Activated CD4-positive, alpha-beta memory T cell treated with anti-CD3 and anti-CD28 coated beads for 36 hours (primary cell): ENCODE measurements at regions not wholly inside any gene's neighbourhood (a gene's known extent, or its start where the extent isn't known, plus 50 kb on each side); places are given as distances from the start of the nearest gene placed in this dataset.
"Not testable (repeated sequence)": the region's sequence is repeated elsewhere in the genome, so short reads cannot be mapped to it uniquely, and the experiment has no call there.

Experiments used
- CTCF ChIA-PET: fragments of 350-600 bp; sonication (Branson Sonifier 250); formaldehyde crosslinking; loops from one replicate; lab custom pipeline; 2021; ENCODE audit warnings: antibody characterized with exemption, inconsistent platforms; lab: Charles Lee
- POLR2A ChIA-PET: fragments of 350-600 bp; sonication (Branson Sonifier 250); formaldehyde crosslinking; loops from one replicate; lab custom pipeline; 2021; ENCODE audit warnings: antibody characterized with exemption; lab: Charles Lee
- DNase-seq: peaks from one replicate; pipeline ENCODE4 v3.0.0-alpha.2; 2020
- H3K27ac Mint-ChIP-seq: one replicate; pipeline ENCODE4 v1.8.0; 2021; ENCODE audit warnings: mixed read lengths
- H3K27me3 Mint-ChIP-seq: one replicate; pipeline ENCODE4 v1.8.0; 2021; ENCODE audit warnings: mixed read lengths
- H3K36me3 Mint-ChIP-seq: one replicate; pipeline ENCODE4 v1.8.0; 2021; ENCODE audit warnings: mixed read lengths
- H3K4me1 Mint-ChIP-seq: one replicate; pipeline ENCODE4 v1.8.0; 2021; ENCODE audit warnings: low read depth, mixed read lengths
- H3K4me3 Mint-ChIP-seq: one replicate; pipeline ENCODE4 v1.8.0; 2021; ENCODE audit warnings: mild to moderate bottlenecking, mixed read lengths
- H3K9me3 Mint-ChIP-seq: one replicate; pipeline ENCODE4 v1.8.0; 2021; ENCODE audit warnings: mixed read lengths
- intact Hi-C: fragments of 100-400 bp; cut with micrococcal nuclease; formaldehyde crosslinking; loops from one replicate; pipeline ENCODE4 v1.15.1; 2023

DNA sequence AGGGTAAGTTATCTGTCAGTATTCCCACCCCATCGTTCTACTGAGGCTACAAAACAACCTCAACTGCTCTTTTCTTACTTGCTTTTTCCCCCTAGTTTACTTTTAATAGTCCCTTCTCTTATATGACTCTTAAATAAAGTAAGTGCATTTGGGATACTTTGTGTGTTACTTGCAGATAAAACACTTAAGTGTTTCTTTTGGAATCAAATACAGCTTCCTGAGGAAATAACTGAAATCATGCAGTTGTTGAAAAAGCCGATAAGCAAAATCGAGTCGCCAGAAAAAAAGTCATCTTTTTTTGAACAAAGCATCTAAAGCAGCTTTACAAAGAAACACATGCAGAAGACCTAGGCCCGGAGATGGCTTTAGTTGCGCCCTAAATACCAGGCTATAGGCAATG lies 53.5 kb upstream of the EPB41L4A start:
- no peak for DNase-seq
- intact Hi-C loops = no loop called here
- H3K4me1 Mint-ChIP-seq = no peaks in the 10 kb centered on the region
- no peaks in the 10 kb centered on the region for H3K36me3 Mint-ChIP-seq
- POLR2A ChIA-PET = no interaction called here
- H3K9me3 Mint-ChIP-seq = no peaks in the 10 kb centered on the region
- no peak overlapping the region for H3K27ac Mint-ChIP-seq
- H3K27me3 Mint-ChIP-seq = peaks cover 10% of the 10 kb centered on the region
- H3K4me3 Mint-ChIP-seq = no peak overlapping the region
- CTCF ChIA-PET = no interaction called here

DNA sequence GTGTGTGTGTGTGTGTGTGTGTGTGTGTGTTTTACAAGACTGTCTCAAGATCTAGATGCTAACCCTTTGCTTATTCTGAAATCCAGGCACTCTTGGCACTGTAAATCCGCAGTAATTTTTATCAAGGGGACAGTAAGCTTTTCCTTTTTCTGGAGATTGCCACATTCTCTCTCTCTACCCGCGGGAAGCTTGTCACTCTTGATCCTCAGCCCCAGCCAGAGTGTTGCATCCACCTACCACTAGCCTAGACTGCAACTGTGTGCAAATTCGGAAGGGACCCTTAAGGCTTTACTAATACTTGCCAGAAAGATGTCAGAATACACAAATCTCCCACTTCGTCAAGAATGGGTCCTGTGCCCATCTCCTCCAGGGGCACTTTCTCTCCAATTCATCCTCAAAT lies 54.9 kb upstream of the EPB41L4A start:
- intact Hi-C loops = no loop called here
- H3K9me3 Mint-ChIP-seq = no peaks in the 10 kb centered on the region
- H3K27ac Mint-ChIP-seq = no peak overlapping the region
- peaks cover 10% of the 10 kb centered on the region for H3K27me3 Mint-ChIP-seq
- ChIA-PET POLR2A (interaction anchor here (0.7 kb wide), 1 partner anchor 17 kb away, joined by 3 read pairs; no protein-coding TSS in a partner anchor), CTCF (no interaction called here)
- no peaks in the 10 kb centered on the region for H3K36me3 Mint-ChIP-seq
- no peak overlapping the region for H3K4me3 Mint-ChIP-seq
- DNase-seq = no peak
- H3K4me1 Mint-ChIP-seq = no peaks in the 10 kb centered on the region

DNA sequence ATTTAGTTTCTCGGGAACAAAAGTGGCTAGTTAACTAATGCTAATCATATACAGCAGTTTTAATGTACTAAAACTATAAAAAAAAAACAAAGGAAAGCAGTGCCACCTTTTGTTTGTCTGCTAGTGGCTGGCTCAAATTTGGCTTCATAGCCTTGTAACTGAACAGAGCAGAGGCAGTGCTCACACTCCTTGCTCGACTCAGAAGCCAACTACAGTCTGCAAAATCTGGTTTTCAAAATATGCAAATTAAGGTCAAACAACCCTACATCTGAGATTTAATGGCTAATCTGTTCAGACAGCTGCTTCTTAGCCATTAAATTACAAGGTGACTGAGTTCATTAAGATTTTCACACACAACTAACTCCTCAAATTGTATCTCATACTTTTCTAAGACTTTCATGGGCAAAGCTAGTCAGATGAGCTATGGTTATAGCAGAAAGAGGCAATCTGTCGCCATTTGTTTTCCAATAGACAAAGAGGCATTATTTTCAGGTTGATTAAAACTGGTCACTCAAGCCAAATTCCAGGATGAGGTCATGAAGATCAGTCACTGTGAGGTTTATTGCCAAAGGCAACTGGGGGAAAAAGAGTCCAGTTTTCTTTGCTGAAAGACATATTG lies 56.8 kb upstream of the EPB41L4A start:
- H3K27ac Mint-ChIP-seq = no peak overlapping the region
- no peak overlapping the region for H3K4me3 Mint-ChIP-seq
- ChIA-PET CTCF (no interaction called here), POLR2A (no interaction called here)
- DNase-seq = no peak
- intact Hi-C loops = no loop called here
- H3K27me3 Mint-ChIP-seq = peaks cover 4% of the 10 kb centered on the region
- no peaks in the 10 kb centered on the region for H3K9me3 Mint-ChIP-seq
- no peaks in the 10 kb centered on the region for H3K4me1 Mint-ChIP-seq
- no peaks in the 10 kb centered on the region for H3K36me3 Mint-ChIP-seq

DNA sequence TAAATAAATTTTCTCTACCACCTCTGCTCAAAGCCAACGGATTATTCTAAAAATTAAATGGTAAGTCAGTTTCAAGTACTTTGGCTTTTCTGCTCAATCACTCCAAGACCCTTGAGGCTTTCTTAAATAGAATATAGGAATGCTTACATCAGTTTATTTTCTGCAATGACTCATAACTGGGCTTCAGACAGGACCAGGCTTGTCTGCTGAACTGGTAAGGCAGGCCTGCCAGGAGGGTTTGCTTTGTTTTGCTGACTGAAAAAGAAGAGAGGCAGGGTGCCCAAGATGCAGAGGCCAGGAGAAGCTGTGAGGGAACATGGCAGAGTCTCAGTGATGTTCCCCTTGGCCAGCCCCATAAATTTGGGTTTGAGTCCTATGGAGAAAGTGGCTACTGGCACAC lies 60.3 kb upstream of the EPB41L4A start:
- Mint-ChIP-seq H3K9me3 (no peaks in the 10 kb centered on the region), H3K4me3 (no peak overlapping the region), H3K27me3 (peaks cover 2% of the 10 kb centered on the region), H3K4me1 (no peaks in the 10 kb centered on the region), H3K36me3 (no peaks in the 10 kb centered on the region), H3K27ac (no peak overlapping the region)
- intact Hi-C loops = no loop called here
- DNase-seq = no peak
- CTCF ChIA-PET = no interaction called here
- POLR2A ChIA-PET = no interaction called here

DNA sequence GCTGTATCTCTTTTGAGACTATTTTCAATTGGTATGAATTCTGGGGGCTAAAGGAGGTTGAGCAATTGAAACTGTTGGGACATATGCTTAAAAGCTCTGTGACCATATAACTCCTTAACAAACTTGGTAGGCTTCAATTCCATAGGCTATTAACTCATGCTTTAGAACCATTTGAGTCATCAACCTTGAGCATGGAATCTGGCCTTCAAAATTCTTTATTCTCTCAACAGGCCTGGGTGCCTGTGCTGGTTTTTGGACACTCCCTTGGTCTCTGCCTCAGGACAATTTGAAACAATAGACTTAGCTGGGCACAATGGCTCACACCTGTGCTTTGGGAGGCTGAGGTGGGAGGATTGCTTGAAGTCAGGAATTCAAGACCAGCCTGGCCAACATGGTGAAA lies 61.4 kb upstream of the EPB41L4A start:
- intact Hi-C loops = no loop called here
- CTCF ChIA-PET = no interaction called here
- no peak overlapping the region for H3K27ac Mint-ChIP-seq

DNA sequence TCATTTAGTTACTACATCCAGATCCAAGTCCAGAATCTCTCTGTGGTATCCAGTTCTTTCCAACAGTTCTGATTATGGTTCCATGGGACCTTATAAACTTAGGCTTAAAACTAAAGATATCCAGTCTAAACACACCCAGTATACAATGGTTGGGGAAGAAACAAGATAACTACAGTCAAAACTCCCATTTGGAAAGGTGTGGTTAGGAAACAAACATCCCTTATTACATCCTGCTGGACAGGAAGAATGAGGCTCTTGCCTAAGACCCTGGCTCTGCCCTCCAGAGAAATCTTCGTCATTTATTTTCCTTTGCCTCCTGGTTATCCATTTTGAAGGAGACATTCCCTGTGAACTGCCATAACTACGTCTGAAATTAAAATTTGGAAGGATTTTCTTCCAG lies 64.6 kb upstream of the EPB41L4A start:
- ChIA-PET POLR2A (no interaction called here), CTCF (no interaction called here)
- no peak for DNase-seq
- no peaks in the 10 kb centered on the region for H3K36me3 Mint-ChIP-seq
- H3K4me1 Mint-ChIP-seq = no peaks in the 10 kb centered on the region
- peaks cover 3% of the 10 kb centered on the region for H3K27me3 Mint-ChIP-seq
- no peak overlapping the region for H3K4me3 Mint-ChIP-seq
- intact Hi-C loops = no loop called here
- H3K27ac Mint-ChIP-seq = no peak overlapping the region
- no peaks in the 10 kb centered on the region for H3K9me3 Mint-ChIP-seq

More for the DNA sequence above, 61.4 kb upstream of the EPB41L4A start:
- Mint-ChIP-seq H3K4me3 (no peak overlapping the region), H3K36me3 (no peaks in the 10 kb centered on the region), H3K27me3 (peaks cover 1% of the 10 kb centered on the region), H3K4me1 (no peaks in the 10 kb centered on the region), H3K9me3 (no peaks in the 10 kb centered on the region)
- DNase-seq = no peak
- POLR2A ChIA-PET = no interaction called here

DNA sequence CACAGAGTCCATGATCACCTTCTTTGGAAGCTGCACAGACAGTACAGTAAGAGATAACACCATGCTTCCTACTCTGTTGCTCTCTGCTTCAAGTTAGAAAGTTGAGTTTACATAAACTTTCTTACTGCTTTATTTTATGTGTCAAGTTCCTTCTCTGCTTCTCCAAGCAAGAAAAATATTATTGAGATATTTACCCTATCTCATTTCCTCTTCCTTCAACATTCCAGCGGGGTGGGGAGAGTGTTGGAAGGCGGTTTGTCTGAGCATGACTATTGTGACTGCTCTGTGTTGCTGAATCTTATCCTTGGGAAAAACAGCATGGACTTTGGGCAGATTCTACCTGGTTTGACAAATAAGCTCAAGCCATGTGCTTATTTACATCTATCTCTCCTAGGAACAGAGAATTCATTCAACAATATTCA lies 66.9 kb upstream of the EPB41L4A start:
- Mint-ChIP-seq H3K9me3 (no peaks in the 10 kb centered on the region), H3K27me3 (peaks cover 3% of the 10 kb centered on the region), H3K4me1 (no peaks in the 10 kb centered on the region), H3K4me3 (no peak overlapping the region), H3K27ac (no peak overlapping the region), H3K36me3 (no peaks in the 10 kb centered on the region)
- DNase-seq = no peak
- ChIA-PET CTCF (no interaction called here), POLR2A (no interaction called here)
- intact Hi-C loops = no loop called here

DNA sequence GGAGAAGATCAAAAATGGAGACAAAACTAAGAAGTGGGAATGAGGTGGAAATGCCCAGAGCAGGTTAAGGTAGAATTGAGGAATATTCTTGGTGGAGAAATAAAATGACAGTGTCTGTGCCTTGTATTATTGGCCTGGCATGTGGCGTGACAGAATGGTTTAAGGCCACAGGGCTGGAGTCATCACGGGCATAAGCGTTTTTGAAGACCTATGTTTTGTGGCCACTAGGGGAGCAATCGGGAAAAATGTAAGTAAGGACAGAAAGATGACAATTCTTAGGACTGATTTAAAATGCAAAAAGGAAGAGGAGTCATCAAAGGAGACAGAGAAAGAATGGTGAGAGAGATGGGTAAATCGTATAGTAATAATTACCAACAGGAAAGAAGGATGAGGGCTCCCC lies 72.2 kb upstream of the EPB41L4A start:
- ChIA-PET CTCF (interaction anchor here (0.6 to 0.7 kb wide), 3 partner anchors 42 to 474 kb away, joined by 3 read pairs; no protein-coding TSS in a partner anchor), POLR2A (no interaction called here)
- Mint-ChIP-seq H3K9me3 (no peaks in the 10 kb centered on the region), H3K36me3 (no peaks in the 10 kb centered on the region), H3K27ac (no peak overlapping the region), H3K27me3 (peaks cover 5% of the 10 kb centered on the region), H3K4me1 (no peaks in the 10 kb centered on the region), H3K4me3 (no peak overlapping the region)
- intact Hi-C loops = no loop called here
- DNase-seq = no peak

DNA sequence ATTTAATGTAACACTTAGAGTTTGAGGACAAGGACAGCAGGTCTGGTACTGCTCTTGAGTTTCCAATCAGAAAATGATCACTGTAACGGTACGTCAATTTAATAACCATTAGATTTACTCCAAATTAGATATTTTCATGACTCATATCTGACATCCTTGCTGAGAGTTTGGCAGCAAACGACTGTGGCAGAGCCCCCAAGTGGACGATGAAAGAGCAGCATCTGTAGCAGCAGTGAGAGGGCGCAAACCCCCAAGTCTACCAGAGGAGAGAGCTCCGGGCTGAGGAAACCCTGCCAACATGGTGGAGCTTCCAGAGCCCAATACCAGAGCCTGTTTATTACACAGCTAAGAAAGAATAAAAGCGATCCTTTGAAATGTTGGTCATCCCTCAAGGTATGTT lies 73.2 kb upstream of the EPB41L4A start:
- Mint-ChIP-seq H3K9me3 (no peaks in the 10 kb centered on the region), H3K36me3 (no peaks in the 10 kb centered on the region), H3K27ac (no peak overlapping the region), H3K4me1 (no peaks in the 10 kb centered on the region), H3K27me3 (peaks cover 5% of the 10 kb centered on the region), H3K4me3 (no peak overlapping the region)
- CTCF ChIA-PET = interaction anchor here (0.7 to 1.7 kb wide), 4 partner anchors 15 to 473 kb away, joined by 3 to 5 read pairs (median 4); no protein-coding TSS in a partner anchor
- POLR2A ChIA-PET = no interaction called here
- DNase-seq = peak; percentile 46
- intact Hi-C loops = no loop called here

DNA sequence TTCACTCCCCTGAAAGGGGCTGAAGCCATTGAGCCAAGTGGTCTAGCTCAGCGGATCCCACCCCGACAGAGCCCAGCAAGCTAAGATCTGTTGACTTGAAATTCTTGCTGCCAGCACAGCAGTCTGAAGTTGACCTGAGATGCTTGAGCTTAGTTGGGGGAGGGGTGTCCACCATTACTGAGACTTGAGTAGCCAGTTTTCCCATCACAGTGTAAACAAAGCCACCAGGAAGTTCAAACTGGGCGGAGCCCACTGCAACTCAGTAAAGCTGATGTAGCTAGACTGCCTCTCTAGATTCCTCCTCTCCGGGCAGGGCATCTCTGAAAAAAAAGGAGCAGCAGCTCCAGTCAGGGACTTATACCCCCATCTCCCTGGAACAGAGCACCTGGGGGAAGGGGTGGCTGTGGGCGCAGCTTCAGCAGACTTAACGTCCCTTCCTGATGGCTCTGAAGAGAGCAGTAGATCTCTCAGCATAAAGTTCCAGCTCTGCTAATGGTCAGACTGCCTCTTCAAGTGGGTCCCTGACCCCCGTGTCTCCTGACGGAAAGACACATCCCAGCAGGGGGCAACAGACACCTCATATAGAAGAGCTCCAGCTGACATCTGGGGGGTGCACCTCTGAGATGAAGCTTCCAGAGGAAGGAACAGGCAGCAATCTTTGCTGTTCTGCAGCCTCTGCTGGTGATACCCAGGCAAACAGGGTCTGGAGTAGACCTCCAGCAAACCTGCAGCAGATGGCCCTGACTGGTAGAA lies 84.8 kb upstream of the EPB41L4A start:
- H3K36me3 Mint-ChIP-seq, H3K9me3 Mint-ChIP-seq, POLR2A ChIA-PET, CTCF ChIA-PET, H3K27ac Mint-ChIP-seq, H3K4me1 Mint-ChIP-seq, H3K4me3 Mint-ChIP-seq, DNase-seq, H3K27me3 Mint-ChIP-seq, intact Hi-C loops: not testable (repeated sequence)

DNA sequence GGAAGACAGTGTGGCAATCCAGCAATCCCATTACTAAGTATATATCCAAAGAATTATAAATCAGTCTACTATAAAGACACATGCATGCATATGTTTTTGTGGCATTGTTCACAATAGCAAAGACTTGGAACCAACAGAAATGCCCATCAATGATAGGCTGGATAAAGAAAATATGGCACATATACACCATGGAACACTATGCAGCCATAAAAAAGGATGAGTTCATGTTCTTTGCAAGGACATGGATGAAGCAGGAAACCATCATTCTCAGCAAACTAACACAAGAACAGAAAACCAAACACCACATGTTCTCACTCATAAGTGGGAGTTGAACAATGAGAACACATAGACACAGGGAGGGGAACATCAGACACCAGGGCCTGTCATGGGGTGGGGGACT lies 90.0 kb upstream of the EPB41L4A start:
- H3K27me3 Mint-ChIP-seq, H3K9me3 Mint-ChIP-seq, H3K36me3 Mint-ChIP-seq, CTCF ChIA-PET, H3K27ac Mint-ChIP-seq, H3K4me1 Mint-ChIP-seq, DNase-seq, H3K4me3 Mint-ChIP-seq, POLR2A ChIA-PET, intact Hi-C loops: not testable (repeated sequence)

DNA sequence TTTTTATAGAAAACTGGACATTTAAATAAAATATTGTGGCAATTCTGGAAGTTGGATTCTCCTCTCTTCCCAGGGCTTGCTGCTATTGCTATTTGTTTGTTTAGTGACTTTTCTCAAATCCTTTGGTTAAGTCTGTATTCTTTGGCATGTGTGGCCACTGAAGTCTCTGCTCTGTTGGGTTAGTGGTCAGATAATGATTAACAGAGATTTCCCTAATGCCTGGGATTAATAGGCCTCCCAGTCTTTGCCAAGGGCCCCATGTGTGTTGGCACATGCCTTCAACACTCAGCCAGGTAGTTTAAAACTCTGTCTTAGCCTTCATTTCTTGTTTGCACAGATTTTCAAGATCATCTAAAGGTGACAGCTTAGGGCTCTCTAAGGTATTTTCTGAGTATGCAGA lies 92.8 kb upstream of the EPB41L4A start:
- CTCF ChIA-PET = no interaction called here
- intact Hi-C loops = no loop called here
- H3K4me1 Mint-ChIP-seq = no peaks in the 10 kb centered on the region

DNA sequence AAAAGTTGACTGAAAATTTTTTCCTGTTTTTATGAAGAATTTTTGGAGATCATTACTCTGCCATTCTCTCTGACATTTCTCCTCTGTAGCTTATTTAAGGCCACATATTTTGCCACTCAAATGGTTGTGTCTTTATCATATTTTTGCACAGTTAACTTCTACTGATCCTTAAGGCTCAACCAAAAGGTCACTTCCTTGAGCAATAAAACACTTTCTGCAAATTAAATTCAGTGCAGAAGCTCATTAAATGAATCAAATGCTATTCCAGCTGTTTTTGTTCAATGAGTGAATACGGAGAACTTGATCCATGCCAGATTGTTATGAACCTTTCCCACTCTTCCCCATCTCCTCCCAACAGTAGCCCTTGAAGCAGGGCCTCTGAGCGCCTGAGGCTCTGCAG lies 93.8 kb upstream of the EPB41L4A start:
- Mint-ChIP-seq H3K27me3 (no peaks in the 10 kb centered on the region), H3K36me3 (no peaks in the 10 kb centered on the region), H3K4me3 (no peak overlapping the region), H3K9me3 (no peaks in the 10 kb centered on the region), H3K27ac (no peak overlapping the region), H3K4me1 (no peaks in the 10 kb centered on the region)
- intact Hi-C loops = no loop called here
- CTCF ChIA-PET = no interaction called here
- POLR2A ChIA-PET = no interaction called here
- no peak for DNase-seq

More for the DNA sequence above, 92.8 kb upstream of the EPB41L4A start:
- H3K4me3 Mint-ChIP-seq = no peak overlapping the region
- H3K27ac Mint-ChIP-seq = no peak overlapping the region
- DNase-seq = no peak
- no peaks in the 10 kb centered on the region for H3K36me3 Mint-ChIP-seq
- no peaks in the 10 kb centered on the region for H3K27me3 Mint-ChIP-seq
- POLR2A ChIA-PET = no interaction called here
- H3K9me3 Mint-ChIP-seq = no peaks in the 10 kb centered on the region
